ENCODE measurements at regions not wholly inside any gene's neighbourhood (a gene's known extent, or its start where the extent isn't known, plus 50 kb on each side); places are given as distances from the start of the nearest gene placed in this dataset.

DNA sequence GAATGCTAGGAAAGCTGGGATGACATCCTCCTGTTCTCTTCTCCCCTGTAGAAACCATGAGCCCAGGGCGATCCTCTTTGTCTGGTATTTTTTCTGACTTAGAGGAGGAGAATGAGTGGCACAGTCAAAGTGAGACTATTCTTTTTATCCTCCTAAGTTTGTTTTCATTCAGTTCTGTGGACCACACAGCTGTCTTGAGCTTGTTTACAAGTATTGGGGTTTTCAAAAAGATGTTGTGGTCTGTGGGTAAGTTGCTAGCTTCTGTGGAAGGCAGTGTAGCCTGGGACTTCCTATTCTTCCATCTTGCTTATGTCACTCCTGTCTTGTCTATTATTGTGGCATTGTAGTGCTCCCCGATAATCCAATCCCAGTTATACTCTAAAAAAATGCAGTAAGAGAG lies 223.0 kb downstream of the PAPSS1 start:
- TF ChIP-seq, protein P1, sequence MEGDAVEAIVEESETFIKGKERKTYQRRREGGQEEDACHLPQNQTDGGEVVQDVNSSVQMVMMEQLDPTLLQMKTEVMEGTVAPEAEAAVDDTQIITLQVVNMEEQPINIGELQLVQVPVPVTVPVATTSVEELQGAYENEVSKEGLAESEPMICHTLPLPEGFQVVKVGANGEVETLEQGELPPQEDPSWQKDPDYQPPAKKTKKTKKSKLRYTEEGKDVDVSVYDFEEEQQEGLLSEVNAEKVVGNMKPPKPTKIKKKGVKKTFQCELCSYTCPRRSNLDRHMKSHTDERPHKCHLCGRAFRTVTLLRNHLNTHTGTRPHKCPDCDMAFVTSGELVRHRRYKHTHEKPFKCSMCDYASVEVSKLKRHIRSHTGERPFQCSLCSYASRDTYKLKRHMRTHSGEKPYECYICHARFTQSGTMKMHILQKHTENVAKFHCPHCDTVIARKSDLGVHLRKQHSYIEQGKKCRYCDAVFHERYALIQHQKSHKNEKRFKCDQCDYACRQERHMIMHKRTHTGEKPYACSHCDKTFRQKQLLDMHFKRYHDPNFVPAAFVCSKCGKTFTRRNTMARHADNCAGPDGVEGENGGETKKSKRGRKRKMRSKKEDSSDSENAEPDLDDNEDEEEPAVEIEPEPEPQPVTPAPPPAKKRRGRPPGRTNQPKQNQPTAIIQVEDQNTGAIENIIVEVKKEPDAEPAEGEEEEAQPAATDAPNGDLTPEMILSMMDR (conservative IDR thresholded peaks at IDR 0.05 in 1 of 2, IDR thresholded peaks at IDR 0.05 in 1 of 2; ENCODE audit: extremely low read depth in 1 of 2, insufficient read depth in 1 of 2, low read depth in 1 of 2, low read length in 2 of 2): no peak
- no peak for TF ChIP-seq EZH2 (IDR thresholded peaks at IDR 0.05; ENCODE audit: borderline replicate concordance, low read length)

Data from mammary epithelial cell (primary cell).